HG03097 (cell line): ENCODE measurements at regions not wholly inside any gene's neighbourhood (a gene's known extent, or its start where the extent isn't known, plus 50 kb on each side); places are given as distances from the start of the nearest gene placed in this dataset.

Source experiments
- ATAC-seq: cut with Tn5 transposase; IDR thresholded peaks from one replicate; pipeline ENCODE4 v1.9.1; 2021; ENCODE audit not compliant: unreplicated experiment, low FRiP score

DNA sequence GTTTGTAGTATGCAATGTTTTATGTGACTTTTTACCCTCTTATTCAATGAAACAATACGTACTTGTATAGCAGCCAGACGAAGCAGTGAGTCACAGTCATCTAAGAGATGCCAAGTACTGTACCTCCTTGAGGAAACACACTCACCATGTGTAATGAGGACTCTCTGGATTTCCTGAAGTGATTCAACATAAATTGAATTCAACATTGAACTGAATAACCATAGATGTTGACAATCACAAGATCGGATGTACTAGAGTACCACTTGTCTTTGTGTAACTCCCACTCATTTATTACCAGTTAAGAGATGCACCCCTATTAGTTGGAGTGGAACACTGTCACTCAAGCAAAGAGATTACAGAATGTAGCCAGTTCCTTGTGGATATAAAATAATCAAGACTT, 175.2 kb upstream of the HMGA2 start:
- no peak for ATAC-seq

- no peak for ATAC-seq
Measured at GRCh38 chr12:65651060-65651459, 173.2 kb upstream of the HMGA2 start.

DNA sequence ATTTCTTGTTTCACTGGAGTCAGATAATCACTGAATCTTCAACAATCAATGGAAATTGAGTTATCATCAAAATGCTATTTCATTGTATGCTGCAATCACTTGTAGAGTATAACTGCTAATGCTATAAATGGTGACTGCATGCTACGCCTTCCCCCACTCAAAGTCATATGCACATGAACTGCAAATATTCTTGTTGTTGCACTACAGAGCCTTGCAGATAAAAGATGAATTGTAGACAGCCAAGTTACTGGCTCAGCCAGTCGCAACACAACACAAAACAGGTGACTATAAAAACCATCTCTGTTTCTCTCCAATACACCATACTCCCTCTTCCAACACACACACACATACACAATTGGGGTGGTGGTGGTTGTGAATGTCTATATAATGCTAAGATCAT, 171.0 kb upstream of the HMGA2 start:
- ATAC-seq, result no peak

- ATAC-seq, result no peak
Measured at GRCh38 chr12:65653946-65654629, 170.2 kb upstream of the HMGA2 start.

- no peak for ATAC-seq
Measured at GRCh38 chr12:65655074-65655493, 169.2 kb upstream of the HMGA2 start.

- ATAC-seq, result no peak
Measured at GRCh38 chr12:65656156-65656882, 168.0 kb upstream of the HMGA2 start.

DNA sequence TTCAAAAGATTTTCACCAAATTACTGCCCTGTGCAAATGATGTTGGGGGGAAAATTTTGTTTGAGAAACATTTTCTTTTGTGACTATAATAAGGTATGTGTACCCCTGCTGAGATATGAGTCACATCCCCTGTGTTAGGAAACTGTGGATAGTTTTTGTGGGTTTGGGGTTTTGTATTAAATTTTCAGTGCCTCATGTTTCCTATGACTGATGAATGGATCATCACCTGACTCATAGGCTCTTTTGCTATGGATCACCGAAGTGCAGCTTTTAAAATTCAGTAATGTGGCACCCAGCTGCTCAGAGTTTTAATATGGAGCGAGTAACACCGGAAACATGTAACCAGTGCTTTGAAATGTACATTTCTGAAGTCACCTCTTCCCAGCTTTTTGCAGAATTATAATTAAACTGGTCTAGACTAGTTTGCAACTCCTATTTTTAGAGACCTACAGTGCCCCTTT, 167.4 kb upstream of the HMGA2 start:
- no peak for ATAC-seq

DNA sequence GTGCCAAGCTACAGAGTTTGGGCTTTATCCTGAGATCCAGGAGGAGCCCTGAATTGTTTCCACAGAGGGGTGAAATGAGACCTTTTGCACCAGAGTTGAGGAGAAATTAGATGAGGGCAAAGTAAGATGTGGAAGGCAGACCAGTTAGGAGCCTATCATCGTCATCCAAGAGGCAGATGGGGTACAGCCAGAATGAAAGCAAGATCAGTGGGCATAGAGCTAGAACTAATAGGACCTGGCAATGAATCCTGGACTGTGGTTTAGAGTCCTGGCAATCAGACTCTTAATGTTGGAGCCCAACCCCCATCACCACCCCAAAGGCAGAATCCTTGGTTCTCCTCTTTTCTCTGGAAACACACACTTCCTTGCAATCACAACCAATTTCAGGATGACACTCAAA, 166.6 kb upstream of the HMGA2 start:
- ATAC-seq, result no peak

DNA sequence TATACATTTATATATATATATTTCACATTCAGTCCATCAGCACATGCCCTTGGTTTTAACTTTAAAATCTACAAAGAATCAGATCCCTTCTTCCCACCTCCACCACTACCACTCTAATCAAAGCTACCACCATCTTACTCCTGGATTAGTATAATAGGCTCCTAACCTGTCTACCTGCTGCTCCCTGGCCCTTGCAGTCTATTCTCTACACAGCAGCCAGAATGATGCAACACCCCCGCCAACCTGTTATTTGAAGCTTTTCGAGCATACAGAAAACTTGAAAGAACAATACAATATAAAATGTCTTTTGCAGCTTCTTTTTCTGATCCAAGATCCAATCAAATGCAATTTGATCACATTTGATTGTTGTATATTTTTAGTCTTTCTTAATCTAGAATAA, 165.9 kb upstream of the HMGA2 start:
- ATAC-seq, result no peak

- no peak for ATAC-seq
Measured at GRCh38 chr12:65659681-65660080, 164.6 kb upstream of the HMGA2 start.

DNA sequence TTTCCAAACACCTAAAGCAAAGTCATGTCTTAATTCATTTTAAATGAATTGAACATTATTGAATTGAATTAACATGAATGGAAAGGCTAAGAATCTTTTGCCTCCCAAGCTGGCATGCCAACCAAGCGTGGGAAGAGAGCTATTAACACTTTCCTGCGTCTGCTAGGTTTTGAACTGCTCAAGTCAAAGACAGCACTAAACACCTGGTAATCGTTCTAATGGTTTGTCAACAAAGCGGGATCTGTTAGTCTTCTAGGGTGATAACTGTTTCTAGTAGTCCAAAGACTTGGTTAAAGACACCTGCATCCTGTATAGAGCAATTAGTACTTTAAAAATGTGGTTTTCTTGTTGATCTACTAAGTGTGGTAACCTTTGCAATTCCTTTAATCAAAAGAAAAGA, 164.2 kb upstream of the HMGA2 start:
- ATAC-seq, result no peak

GRCh38 chr12:65660836-65661235, 163.4 kb upstream of the HMGA2 start:
- ATAC-seq, result no peak

- ATAC-seq, result no peak
Measured at GRCh38 chr12:65662590-65662989, 161.7 kb upstream of the HMGA2 start.

DNA sequence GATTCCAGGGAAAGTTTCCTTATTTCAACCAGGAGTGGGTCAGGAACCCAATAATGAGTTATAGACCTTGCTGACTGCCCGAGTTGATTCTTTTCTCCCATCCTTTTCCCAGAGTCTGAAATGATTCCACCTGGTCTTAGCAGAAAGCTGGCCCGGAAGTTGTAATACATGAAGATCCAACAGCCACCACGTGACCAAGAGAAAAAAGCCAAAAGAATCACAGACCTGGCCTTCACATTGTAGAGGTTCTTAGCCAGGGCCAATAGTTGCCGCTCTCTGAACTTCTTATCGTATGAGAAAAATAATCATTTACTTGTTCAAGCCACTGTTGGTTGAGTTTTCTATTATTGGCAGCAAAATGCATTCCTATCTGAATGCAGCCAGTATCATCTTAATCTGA, 161.2 kb upstream of the HMGA2 start:
- ATAC-seq, result no peak

- no peak for ATAC-seq
Measured at GRCh38 chr12:65663648-65664047, 160.6 kb upstream of the HMGA2 start.

GRCh38 chr12:65664715-65665250, 159.5 kb upstream of the HMGA2 start:
- ATAC-seq, result no peak

DNA sequence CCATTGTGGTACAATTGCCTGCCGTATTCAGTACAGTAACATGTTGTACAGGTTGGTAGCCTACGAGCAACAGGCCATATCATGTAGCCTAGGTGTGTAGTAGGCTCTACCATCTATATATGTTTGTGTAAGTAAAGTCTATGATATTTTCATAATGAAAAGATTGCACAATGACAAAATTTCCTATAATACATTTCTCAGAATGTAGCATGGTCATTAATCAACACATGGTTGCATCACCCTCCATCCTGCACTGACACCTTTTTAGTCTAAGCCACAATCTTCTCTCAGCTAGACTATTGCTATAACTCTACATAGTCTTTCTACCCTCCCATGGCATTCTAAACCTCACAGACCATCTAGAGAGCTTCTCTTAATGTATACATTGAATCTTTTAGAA, 158.5 kb upstream of the HMGA2 start:
- ATAC-seq, result no peak

- no peak for ATAC-seq
Measured at GRCh38 chr12:65666876-65667275, 157.4 kb upstream of the HMGA2 start.

DNA sequence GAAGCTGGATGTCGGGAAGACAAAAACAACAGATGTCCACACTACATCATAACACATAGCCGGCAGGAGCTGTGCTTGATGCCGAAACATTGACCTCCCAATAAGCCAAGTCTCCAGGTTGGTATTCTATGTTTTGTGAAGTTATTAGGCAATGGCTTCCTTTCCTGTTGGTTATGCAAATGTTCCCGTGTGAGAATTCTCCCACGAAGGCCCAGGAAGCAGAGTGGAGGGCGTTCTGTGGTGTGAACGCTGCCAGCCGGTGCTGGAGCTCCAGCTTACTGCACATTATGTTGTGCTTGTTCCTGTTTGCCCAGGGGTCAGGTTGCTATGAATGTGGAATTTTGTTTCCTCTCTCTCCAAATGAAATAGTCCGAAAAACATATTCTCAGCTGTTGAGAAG, 156.4 kb upstream of the HMGA2 start:
- no peak for ATAC-seq

DNA sequence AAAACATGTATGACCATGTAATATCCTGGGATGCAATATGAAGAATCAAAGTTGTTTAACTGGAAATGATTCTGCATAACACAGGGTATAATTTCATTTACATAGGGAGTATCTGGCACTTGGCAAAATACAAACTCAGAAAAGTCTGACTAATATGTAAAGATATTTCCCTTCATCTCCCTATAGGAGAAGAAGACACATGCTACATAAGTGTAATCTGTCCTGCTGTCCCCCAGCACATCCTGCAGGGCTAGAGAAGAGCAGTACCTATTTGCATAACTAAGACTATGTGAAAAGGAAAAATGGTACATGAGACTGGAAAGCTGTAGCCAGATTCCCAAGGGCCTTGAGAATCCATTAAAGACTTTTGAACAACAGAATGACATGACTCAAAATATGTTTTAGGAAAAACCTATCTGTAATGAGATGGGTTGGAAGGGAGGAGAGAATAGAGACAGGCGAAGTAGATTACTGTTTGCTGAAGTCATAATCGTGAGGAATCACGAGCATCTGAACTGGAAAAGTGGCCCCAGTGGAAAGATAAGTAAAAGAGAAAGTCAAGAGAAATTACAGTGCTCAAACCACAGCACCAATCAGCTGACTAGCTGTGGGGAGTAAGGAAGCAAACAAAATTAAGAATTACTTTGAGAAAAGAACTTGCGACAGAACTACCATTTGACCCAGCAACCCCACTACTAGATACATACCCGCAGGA, 155.1 kb upstream of the HMGA2 start:
- no peak for ATAC-seq

DNA sequence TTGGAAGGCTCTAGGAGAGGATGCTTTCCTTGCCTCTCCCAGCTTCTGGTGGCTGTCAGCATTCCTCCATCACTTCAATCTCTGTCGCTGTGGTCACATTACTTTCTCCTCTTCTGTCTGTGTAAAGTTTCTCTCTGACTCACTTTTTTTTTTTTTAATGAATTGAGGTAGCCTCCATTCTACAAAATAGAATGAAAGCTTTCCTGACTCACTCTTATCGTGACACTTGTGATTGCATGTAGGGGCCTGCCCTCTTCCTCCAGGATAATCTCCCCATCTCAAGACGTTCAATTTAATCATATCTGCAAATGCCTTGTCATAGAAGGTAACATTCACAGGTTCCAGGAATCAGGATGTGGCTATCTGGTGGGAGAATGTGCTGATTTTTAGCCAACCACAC, 153.5 kb upstream of the HMGA2 start:
- no peak for ATAC-seq
